SJCRH30 (cell line): ENCODE measurements at regions not wholly inside any gene's neighbourhood (a gene's known extent, or its start where the extent isn't known, plus 50 kb on each side); places are given as distances from the start of the nearest gene placed in this dataset.
A peak's percentile ranks its signal among the peaks of the same experiment; 100 is the strongest.
"Not testable (repeated sequence)": the region's sequence is repeated elsewhere in the genome, so short reads cannot be mapped to it uniquely, and the experiment has no call there.

Source experiments
- DNase-seq, 2 experiments: peaks; one replicate each; pipeline ENCODE4 v3.0.0-alpha.2; 2015 to 2020
- H3K27ac ChIP-seq: fragments of 250-450 bp; sonication (Bioruptor Pico); 2 replicates; pipeline ENCODE4 v1.5.1; 2020; ENCODE audit warnings: mild to moderate bottlenecking, moderate library complexity
- H3K27me3 ChIP-seq: fragments of 250-450 bp; sonication (Bioruptor Pico); 2 replicates; pipeline ENCODE4 v1.5.1; 2020; ENCODE audit warnings: mild to moderate bottlenecking, moderate library complexity
- H3K36me3 ChIP-seq: fragments of 250-450 bp; sonication (Bioruptor Pico); 2 replicates; pipeline ENCODE4 v1.5.1; 2020; ENCODE audit warnings: mild to moderate bottlenecking, moderate library complexity
- H3K4me1 ChIP-seq: fragments of 250-450 bp; sonication (Bioruptor Pico); 2 replicates; pipeline ENCODE4 v1.5.1; 2020; ENCODE audit warnings: mild to moderate bottlenecking, moderate library complexity
- H3K4me3 ChIP-seq: fragments of 250-450 bp; sonication (Bioruptor Pico); 2 replicates; pipeline ENCODE4 v1.5.1; 2020; ENCODE audit warnings: mild to moderate bottlenecking, moderate library complexity
- H3K9me3 ChIP-seq: fragments of 250-450 bp; sonication (Bioruptor Pico); replicated peaks from 2 replicates; pipeline ENCODE4 v1.5.1; 2020; ENCODE audit warnings: mild to moderate bottlenecking, moderate library complexity

- Histone ChIP-seq H3K4me3 (no peak overlapping the region), H3K27ac (no peak overlapping the region), H3K27me3 (no peaks in the 10 kb centered on the region), H3K9me3 (no peaks in the 10 kb centered on the region), H3K4me1 (no peaks in the 10 kb centered on the region), H3K36me3 (no peaks in the 10 kb centered on the region)
- DNase-seq: no peak
Measured at GRCh38 chrX:130467936-130468335, 66.1 kb downstream of the RBMX2 start.

- Histone ChIP-seq H3K27me3 (no peaks in the 10 kb centered on the region), H3K27ac (no peak overlapping the region), H3K4me3 (no peak overlapping the region), H3K9me3 (no peaks in the 10 kb centered on the region), H3K36me3 (no peaks in the 10 kb centered on the region), H3K4me1 (no peaks in the 10 kb centered on the region)
- no peak for DNase-seq
Measured at GRCh38 chrX:130468395-130468923, 66.7 kb downstream of the RBMX2 start.

- Histone ChIP-seq H3K9me3 (no peaks in the 10 kb centered on the region), H3K4me1 (no peaks in the 10 kb centered on the region), H3K36me3 (no peaks in the 10 kb centered on the region), H3K27ac (no peak overlapping the region), H3K27me3 (no peaks in the 10 kb centered on the region), H3K4me3 (no peak overlapping the region)
- peak; percentile 4 to 12 for DNase-seq
Measured at GRCh38 chrX:130482871-130483270, 81.1 kb downstream of the RBMX2 start.

GRCh38 chrX:130485870-130486269 is 84.1 kb downstream of the RBMX2 start:
- H3K4me3 ChIP-seq: no peak overlapping the region
- H3K4me1 ChIP-seq: no peaks in the 10 kb centered on the region
- no peak overlapping the region for H3K27ac ChIP-seq
- no peak for DNase-seq
- H3K36me3 ChIP-seq: no peaks in the 10 kb centered on the region
- H3K27me3 ChIP-seq: no peaks in the 10 kb centered on the region
- H3K9me3 ChIP-seq: no peaks in the 10 kb centered on the region

- not testable (repeated sequence) for H3K4me1 ChIP-seq, H3K36me3 ChIP-seq, H3K9me3 ChIP-seq, H3K4me3 ChIP-seq, DNase-seq, H3K27ac ChIP-seq, H3K27me3 ChIP-seq
Measured at GRCh38 chrX:130495502-130495901, 93.7 kb downstream of the RBMX2 start.

GRCh38 chrX:130497531-130497930 is 95.7 kb downstream of the RBMX2 start:
- Histone ChIP-seq H3K27ac (no peak overlapping the region), H3K4me1 (no peaks in the 10 kb centered on the region)
- DNase-seq: no peak

GRCh38 chrX:130498653-130499274 is 97.0 kb downstream of the RBMX2 start:
- Histone ChIP-seq H3K4me3 (no peak overlapping the region), H3K27me3 (no peaks in the 10 kb centered on the region), H3K4me1 (no peaks in the 10 kb centered on the region), H3K36me3 (no peaks in the 10 kb centered on the region), H3K9me3 (no peaks in the 10 kb centered on the region), H3K27ac (no peak overlapping the region)
- DNase-seq: no peak

More at GRCh38 chrX:130497531-130497930, 95.7 kb downstream of the RBMX2 start:
- H3K9me3 ChIP-seq: no peaks in the 10 kb centered on the region
- H3K27me3 ChIP-seq: no peaks in the 10 kb centered on the region
- H3K4me3 ChIP-seq: no peak overlapping the region
- no peaks in the 10 kb centered on the region for H3K36me3 ChIP-seq

GRCh38 chrX:130502016-130502570 is 100.3 kb downstream of the RBMX2 start:
- no peaks in the 10 kb centered on the region for H3K4me1 ChIP-seq
- H3K9me3 ChIP-seq: no peaks in the 10 kb centered on the region
- no peak overlapping the region for H3K4me3 ChIP-seq
- H3K36me3 ChIP-seq: no peaks in the 10 kb centered on the region
- H3K27me3 ChIP-seq: no peaks in the 10 kb centered on the region
- no peak for DNase-seq
- H3K27ac ChIP-seq: no peak overlapping the region

- Histone ChIP-seq H3K9me3 (no peaks in the 10 kb centered on the region), H3K4me1 (no peaks in the 10 kb centered on the region), H3K4me3 (no peak overlapping the region), H3K36me3 (no peaks in the 10 kb centered on the region), H3K27me3 (no peaks in the 10 kb centered on the region), H3K27ac (no peak overlapping the region)
- DNase-seq: no peak
Measured at GRCh38 chrX:130504019-130504418, 102.2 kb downstream of the RBMX2 start.

GRCh38 chrX:130507015-130507414 is 105.2 kb downstream of the RBMX2 start:
- Histone ChIP-seq H3K4me1 (no peaks in the 10 kb centered on the region), H3K36me3 (no peaks in the 10 kb centered on the region), H3K27ac (no peak overlapping the region), H3K27me3 (no peaks in the 10 kb centered on the region), H3K9me3 (no peaks in the 10 kb centered on the region), H3K4me3 (no peak overlapping the region)
- DNase-seq: no peak

GRCh38 chrX:130512534-130512933 is 110.7 kb downstream of the RBMX2 start:
- H3K4me1 ChIP-seq, H3K27ac ChIP-seq, H3K36me3 ChIP-seq, H3K4me3 ChIP-seq, H3K9me3 ChIP-seq, H3K27me3 ChIP-seq, DNase-seq: not testable (repeated sequence)

- Histone ChIP-seq H3K27ac (no peak overlapping the region), H3K4me1 (no peaks in the 10 kb centered on the region), H3K9me3 (no peaks in the 10 kb centered on the region), H3K4me3 (no peak overlapping the region), H3K27me3 (no peaks in the 10 kb centered on the region), H3K36me3 (no peaks in the 10 kb centered on the region)
- DNase-seq: no peak
Measured at GRCh38 chrX:130516123-130516522, 114.3 kb downstream of the RBMX2 start.

GRCh38 chrX:130523460-130524394 is 121.9 kb downstream of the RBMX2 start:
- peak; percentile 67 to 70 for DNase-seq

GRCh38 chrX:130524476-130525194 is 122.8 kb downstream of the RBMX2 start:
- peak in 1 of 2 experiments; percentile 3 for DNase-seq
- Histone ChIP-seq H3K27ac (no peak overlapping the region), H3K36me3 (no peaks in the 10 kb centered on the region), H3K9me3 (no peaks in the 10 kb centered on the region), H3K4me1 (no peaks in the 10 kb centered on the region), H3K27me3 (no peaks in the 10 kb centered on the region), H3K4me3 (peak overlapping the region; percentile 55)

More at GRCh38 chrX:130523460-130524394, 121.9 kb downstream of the RBMX2 start:
- H3K36me3 ChIP-seq: no peaks in the 10 kb centered on the region
- H3K9me3 ChIP-seq: no peaks in the 10 kb centered on the region
- H3K27me3 ChIP-seq: no peaks in the 10 kb centered on the region
- H3K4me1 ChIP-seq: no peaks in the 10 kb centered on the region
- no peak overlapping the region for H3K27ac ChIP-seq
- H3K4me3 ChIP-seq: peak overlapping the region; percentile 55
